Embryonic facial prominence (tissue), 1 donor: ENCODE measurements at regions not wholly inside any gene's neighbourhood (a gene's known extent, or its start where the extent isn't known, plus 50 kb on each side); places are given as distances from the start of the nearest gene placed in this dataset.
"Not testable (repeated sequence)": the region's sequence is repeated elsewhere in the genome, so short reads cannot be mapped to it uniquely, and the experiment has no call there.

Source experiments
- DNase-seq: peaks from one replicate; pipeline ENCODE4 v3.0.0-alpha.2; 2016; ENCODE audit errors: extremely low spot score

- no peak for DNase-seq
These were observed 97.6 kb downstream of the MYCN start for GRCh38 chr2:16037808-16038457.

DNA sequence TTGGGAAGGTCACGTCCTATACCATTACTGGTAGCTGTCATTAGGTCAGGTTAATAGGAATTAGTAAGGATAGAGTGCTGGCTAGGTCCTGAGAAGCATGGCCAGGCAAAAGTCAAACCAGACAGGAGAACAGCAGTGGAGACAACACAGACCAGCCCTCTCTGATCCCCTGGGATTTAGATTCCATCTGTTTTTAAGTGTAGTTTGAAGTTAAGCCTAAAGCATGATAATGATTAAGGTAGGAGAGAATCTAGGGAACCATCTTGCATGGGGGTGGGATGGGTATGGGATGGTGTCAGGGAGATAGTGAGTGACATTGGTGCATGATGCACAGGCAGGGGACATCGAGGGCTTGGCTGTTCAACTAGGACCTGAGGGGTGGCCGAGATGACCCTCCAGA is 96.6 kb downstream of the MYCN start:
- no peak for DNase-seq

DNA sequence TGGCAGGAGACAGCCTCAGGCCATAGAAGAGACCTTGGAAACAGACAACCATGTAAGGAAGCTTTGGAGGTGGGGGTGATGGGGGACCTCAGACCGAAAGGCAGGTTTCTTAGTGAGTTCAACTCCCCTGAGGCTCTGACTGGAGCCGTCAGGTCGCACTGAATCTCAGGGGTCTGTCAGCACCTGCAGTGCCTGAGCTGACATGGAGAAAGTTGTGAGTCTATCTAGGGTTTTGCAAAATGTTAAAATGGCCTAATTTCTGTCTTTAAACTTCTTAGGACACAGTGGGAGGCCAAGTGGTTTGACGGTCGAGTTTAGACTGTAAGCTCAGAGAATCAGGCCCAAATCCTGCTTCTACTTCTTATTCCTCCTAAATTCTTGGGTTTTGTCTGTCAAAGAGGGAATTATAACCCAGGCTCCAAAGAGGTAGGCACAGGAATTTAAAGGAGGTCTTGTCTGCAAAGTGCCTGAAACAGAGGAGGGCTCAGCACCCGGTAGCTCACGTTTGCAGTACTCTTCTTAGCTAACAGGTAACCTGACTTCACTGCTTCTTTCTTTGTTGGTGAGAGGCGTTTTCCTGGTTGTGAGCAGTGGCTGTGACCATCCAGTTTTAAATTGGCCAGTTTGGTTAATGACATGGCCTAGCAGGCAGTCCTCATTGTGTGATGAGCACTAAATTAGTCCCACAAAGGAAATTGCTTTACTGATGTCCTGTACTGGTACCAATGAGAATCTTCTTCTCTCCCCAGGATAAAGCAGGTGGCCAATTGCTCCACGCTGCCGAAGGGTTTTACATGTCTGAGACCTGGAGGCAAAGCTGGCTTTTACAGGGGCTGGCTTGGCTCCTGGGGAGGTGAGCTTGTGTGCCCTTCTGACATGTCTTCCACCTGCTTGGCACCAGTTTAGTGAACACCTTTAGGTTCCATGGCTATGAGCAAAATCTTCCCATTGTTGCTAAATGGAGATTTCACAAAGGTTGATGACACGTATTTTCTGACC is 95.7 kb downstream of the MYCN start:
- DNase-seq: no peak

DNA sequence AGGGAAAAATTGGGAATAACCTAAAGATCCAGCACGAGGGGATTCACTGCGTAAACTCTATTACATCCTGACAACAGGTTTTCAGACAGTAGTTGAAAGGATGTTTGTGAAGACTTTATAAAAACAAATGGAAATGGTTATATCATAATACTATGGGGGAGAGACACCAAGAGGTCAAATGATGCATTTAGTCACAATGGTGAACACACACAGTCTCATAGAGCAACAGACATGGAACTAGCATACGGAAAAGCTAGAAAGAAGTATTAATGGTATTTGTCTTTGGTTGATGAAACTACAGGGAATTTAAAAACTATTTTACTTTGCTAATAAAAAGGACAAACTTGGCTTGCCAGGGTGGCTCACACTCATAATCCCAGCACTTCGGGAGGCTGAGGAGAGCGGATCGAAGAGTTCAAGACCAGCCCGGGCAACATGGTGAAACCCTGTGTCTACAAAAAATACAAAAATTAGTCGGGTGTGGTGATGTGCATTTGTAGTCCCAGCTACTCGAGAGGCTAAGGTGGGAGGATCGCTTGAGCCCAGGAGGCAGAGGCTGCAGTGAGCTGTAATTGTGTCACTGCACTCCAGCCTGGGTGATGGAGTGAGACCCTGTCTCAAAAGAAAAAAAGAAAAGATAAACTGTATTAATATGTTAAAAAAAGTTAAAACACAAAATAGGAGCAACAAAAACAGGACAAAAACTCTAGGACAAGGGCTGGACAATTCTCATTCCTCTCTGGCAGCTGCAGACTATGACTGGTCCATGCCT is 94.8 kb downstream of the MYCN start:
- no peak for DNase-seq

DNA sequence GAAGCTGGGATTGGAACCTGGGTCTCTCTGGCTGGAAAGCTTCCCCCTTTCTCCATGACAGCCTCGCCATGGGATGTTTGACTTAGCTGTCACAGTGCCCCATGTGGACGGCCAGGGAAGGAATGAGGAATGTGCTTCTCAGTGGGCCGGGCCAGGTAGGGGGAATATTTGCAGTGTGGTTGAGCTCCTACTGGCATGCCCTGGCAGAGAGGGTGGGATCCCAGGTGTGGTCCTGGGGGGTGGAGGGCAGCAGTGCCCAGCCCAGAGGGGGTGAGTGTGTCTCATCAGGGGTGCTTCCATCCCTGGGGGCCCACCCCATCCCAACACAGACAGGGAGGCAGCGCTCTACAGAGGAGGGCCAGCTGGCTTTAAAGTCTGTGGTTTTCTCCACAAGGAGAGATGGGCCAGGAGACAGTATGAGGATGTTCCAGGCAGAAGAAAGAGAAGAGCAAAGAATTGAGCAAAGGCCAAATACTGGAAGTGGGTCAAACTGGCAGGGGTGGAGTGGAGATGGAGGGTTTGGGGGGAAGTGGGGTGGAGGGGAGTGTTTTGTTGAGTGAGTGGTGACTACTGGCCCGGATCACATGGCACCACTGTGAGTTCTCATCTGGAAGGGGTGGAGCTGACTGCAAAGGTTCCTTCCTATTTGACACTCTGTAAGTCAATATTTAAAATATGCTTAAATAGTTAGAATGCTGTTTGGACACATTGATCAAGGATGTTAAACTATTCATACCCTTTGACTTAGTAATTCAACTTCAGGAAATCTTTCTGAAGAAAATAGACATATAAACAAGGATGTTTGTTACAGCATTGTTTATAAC is 94.0 kb downstream of the MYCN start:
- DNase-seq: no peak

- no peak for DNase-seq
These were observed 92.6 kb downstream of the MYCN start for GRCh38 chr2:16033032-16033293.

- DNase-seq: no peak
These were observed 92.1 kb downstream of the MYCN start for GRCh38 chr2:16032282-16033031.

DNA sequence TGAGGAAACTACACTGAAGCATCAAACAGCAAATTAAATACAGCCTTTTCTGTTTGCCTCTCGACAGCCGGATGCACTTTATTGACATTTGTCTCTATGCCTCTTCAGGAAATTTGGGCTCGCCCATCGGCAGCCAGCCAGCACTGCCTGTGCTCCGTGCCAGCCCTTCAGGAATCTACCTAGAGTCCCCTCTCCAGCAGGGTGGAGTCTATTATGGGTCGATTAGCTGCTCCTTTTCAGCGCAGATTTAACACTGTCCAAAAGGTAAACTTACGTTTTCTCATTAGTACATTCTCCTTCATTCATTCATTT is 91.5 kb downstream of the MYCN start:
- no peak for DNase-seq

DNA sequence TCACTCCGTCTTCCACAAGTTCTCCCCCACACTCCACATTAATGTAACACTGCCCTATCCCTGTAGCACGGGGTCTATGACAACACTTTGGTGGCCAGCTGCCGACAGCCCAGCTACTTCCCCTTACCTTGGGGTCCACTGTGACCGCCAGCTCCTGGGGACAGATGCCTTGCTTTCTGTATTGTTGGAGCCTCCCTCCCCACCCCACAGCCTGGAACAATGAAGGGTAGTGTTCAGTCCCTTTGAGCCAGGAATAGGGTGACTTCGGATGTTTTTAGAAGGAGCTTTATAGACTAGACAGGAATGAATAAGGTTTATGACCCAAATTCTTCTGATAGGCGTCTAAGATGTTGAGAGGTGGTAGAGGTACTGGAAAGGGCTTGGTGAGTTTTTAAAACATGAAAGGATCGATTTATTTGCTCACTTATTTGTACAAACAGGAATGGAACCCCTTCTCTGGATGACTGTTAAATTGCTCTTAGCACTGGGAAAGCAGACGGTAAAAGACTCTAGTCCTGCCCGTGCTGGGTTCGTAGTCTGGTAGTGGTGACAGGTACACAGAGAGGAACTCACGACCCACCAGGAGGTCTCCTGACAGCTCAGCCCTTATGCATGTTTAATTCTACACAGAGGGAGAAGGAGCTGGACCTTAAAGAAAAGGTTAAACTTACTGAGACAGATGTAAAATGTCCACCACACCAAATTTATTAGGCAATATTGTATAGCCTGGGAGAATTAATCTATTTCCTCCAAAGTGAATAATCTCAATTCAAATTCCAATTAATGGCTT is 90.9 kb downstream of the MYCN start:
- DNase-seq: no peak

DNA sequence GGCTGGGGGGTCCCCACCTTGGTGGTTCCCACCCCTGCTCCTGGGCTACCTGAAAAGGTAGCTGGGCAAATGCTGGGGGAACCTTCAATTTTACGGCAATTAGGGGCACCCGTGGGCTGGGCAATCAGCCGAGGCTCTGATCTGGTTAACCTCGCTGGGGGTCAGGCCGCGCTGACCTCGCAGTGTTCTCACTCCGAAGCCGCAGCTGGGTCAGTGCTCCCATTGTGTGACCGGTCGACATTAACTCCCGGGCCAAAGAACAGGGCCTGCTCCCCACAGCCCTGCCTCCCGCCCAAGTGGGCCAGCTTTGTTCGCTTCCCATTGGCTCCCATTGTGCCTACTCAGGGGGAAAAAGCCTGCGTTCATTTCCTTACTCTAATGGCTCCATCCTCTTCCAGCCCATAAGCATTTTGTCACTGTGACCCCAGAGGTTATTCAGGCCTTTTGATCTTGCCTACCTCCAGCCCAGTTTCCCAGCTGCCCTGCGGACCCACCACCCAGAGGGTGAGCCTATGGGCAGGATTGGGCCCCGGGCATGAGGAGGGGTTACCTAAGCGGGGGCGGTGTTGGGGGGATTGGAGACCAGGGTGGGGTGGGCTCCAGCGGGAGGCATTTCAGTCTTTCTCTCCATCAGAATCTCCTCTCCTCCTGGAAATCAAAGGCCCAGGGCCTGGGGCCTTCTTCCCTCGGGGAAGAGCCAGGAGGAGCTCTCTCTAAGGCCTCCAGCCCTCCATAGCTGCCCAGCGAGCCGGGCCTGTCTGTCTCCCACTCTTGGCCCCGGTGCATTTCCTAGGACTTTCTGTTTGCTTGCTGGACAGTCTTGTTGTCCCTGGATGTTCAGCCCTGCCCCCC is 90.1 kb downstream of the MYCN start:
- no peak for DNase-seq

DNA sequence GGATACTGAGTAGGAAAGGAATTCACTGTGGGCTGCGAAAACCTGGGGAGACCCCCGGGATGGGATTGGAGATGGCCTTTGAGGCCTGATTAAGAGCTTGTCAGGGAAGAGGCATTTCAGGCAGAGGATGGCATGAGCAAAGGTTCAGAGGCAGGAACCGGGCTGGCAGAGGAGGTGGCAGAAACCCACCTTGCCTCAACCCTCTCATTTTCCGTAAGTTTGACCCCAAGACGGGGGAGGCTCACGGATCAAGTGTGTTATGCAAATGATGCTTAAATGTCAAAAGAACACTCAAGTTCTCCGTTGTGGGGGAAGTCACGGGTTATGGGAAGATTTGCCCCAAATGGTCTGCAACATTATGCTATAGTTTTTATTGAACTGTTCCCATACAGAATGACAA is 88.3 kb downstream of the MYCN start:
- no peak for DNase-seq

DNA sequence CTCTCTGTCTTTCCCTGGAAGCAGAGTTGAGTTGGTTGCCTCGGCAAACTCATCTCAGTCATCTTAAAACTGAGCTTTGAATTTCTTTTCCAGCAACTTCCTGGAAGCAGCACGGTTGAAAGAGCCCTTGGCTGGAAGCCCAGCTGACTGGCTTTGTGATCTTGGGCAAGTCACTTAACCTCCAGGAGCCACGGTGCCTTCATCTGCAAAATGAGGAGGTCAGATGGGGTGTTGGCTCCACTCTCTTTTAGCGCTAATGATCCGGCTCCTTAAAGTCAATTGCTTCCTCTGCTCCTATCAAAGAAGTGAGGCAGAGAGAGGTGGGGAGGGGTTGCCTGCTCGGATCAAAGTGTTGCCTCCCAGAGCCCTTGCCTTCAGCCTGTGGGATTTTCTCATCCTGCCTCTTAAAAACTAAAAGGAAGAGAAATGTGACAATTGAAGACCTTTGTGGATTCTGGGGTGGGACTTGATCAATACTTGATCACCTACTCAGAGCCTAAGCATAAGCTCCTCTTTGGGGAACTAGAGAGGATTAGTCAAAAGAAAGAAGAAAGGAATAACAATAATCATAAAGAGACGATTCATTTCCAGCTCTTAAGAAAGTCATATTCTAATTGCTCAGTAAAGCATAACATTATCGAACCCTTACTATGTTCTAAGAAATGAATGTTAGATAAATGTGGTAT is 86.6 kb downstream of the MYCN start:
- DNase-seq: no peak

GRCh38 chr2:16025876-16026640 is 85.7 kb downstream of the MYCN start:
- no peak for DNase-seq

DNA sequence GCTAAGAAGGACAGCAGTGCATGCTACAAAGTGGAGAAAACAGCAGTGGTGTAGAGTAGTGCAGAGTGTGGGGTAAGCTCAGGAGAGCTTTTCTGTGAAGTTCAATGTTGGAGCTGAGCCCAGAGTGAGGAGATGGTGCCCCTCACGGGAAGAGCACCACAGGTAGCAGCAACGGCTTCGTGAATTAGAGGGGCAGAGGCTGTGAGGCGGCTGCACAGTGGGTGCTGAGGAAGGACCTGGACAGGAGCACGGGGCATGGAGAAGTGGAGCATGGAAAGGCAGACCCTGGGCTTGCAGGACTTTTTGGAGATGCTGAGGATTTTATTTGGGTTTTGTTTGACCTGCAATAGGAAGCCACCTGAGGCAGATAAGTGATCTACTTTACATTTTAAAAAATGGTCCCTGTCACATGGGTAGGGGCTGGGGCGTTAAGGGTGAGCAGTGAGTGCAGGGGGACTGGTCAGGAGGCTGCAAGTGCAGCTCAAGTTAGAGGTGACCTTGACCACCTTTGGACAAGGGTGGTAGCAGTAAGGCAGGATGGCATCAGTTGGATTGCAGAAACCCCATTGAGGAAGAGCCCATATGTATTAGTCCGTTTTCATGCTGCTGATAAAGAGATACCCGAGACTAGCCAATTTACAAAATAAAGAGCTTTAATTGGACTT is 85.0 kb downstream of the MYCN start:
- DNase-seq: no peak

GRCh38 chr2:16024628-16025027 is 84.3 kb downstream of the MYCN start:
- DNase-seq: not testable (repeated sequence)

DNA sequence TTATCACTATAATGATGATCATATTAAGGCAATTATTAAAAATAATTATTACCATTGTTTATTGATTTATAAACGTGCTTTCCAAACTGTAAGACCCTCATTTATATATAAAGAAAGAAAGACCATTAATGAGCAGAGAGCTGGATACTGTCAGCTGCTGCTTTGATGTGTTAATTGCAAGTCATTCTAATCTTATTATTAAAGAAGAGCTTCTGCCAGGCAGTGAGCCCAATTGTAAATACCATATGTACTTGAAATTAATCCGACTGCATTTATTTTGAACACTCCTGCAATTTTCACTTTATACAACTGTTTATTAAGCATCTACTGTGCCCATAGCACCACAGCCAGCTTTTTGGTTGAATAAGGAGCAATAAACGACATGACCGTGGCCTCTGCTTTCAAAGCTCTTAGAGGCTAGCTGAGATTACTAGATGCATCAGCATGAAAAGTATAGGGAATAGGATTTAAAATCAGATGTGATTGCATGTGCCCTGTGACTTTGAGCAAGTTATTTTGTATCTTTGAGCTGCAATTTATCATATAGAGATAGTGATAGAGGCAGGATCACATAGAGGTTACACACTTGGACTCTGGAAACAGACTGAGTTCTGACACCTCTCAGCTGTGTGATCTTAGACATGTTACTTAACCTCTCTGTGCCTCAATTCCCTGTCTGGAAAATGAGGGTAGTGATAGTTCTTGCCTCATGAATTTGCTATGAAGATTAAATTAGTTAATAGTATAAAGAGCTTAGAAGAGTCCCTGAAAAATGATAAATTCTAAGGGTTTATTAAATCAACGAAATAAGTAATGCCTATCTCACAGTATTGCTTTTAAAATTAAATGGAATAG is 83.4 kb downstream of the MYCN start:
- DNase-seq: no peak
